Natural killer cell (primary cell): ENCODE measurements at regions not wholly inside any gene's neighbourhood (a gene's known extent, or its start where the extent isn't known, plus 50 kb on each side); places are given as distances from the start of the nearest gene placed in this dataset.

Source experiments
- ATAC-seq, 3 donors: fragments of 150-1000 bp in 2 of 3; fragments of 200-7000 bp in 1 of 3; cut with Tn5 transposase; 1 replicate in 1 of 3; 2 replicates in 2 of 3; pipeline ENCODE4 v1.10.0; 2021; ENCODE audit warnings: mild to moderate bottlenecking in 2 of 3, moderate library complexity in 2 of 3
- DNase-seq, 2 donors: peaks; one replicate each; pipeline versions ENCODE4 v3.0.0 to v3.0.0-alpha.2; 2013 to 2021; ENCODE audit warnings: mixed read lengths in 1 of 2
- H3K27ac ChIP-seq: one replicate; pipeline ENCODE4 v1.5.1; 2013; ENCODE audit warnings: mild to moderate bottlenecking, low read length
- H3K27me3 ChIP-seq: one replicate; pipeline ENCODE4 v1.6.1; 2013; ENCODE audit warnings: low read length; ENCODE audit not compliant: control insufficient read depth, insufficient read depth
- H3K36me3 ChIP-seq: one replicate; pipeline ENCODE4 v1.6.1; 2013; ENCODE audit warnings: low read length; ENCODE audit not compliant: control insufficient read depth, insufficient read depth
- H3K4me1 ChIP-seq: one replicate; pipeline ENCODE4 v1.6.1; 2013; ENCODE audit warnings: low read length; ENCODE audit not compliant: control insufficient read depth, insufficient read depth
- H3K4me3 ChIP-seq: one replicate; pipeline ENCODE4 v1.5.1; 2013; ENCODE audit warnings: low read length
- H3K9me3 ChIP-seq: one replicate; pipeline ENCODE4 v1.6.1; 2013; ENCODE audit warnings: low read length; ENCODE audit not compliant: control insufficient read depth, insufficient read depth
- H3K27ac Mint-ChIP-seq, 2 donors: one replicate each; pipeline ENCODE4 v1.8.0; 2022; ENCODE audit warnings: mild to moderate bottlenecking in 2 of 2, mixed read lengths in 2 of 2, moderate library complexity in 1 of 2
- H3K27me3 Mint-ChIP-seq, 2 donors: one replicate each; pipeline ENCODE4 v1.8.0; 2022; ENCODE audit warnings: low read depth in 2 of 2, mixed read lengths in 2 of 2
- H3K36me3 Mint-ChIP-seq: one replicate; pipeline ENCODE4 v1.8.0; 2022; ENCODE audit warnings: mixed read lengths
- H3K4me1 Mint-ChIP-seq, 2 donors: one replicate each; pipeline ENCODE4 v1.8.0; 2022; ENCODE audit warnings: mixed read lengths in 2 of 2
- H3K4me3 Mint-ChIP-seq: one replicate; pipeline ENCODE4 v1.8.0; 2022; ENCODE audit warnings: mild to moderate bottlenecking, moderate library complexity, mixed read lengths
- H3K9me3 Mint-ChIP-seq, 2 donors: one replicate each; pipeline ENCODE4 v1.8.0; 2022; ENCODE audit warnings: mixed read lengths in 2 of 2
- WGBS: methylation state at CpG from one replicate; pipeline ENCODE4 v1.1.7; 2013; ENCODE audit warnings: missing lambda C conversion rate; ENCODE audit not compliant: insufficient coverage; 5-methylcytosine and 5-hydroxymethylcytosine counted together
- intact Hi-C: fragments of 100-400 bp; cut with micrococcal nuclease; formaldehyde crosslinking; loops from one replicate; pipeline ENCODE4 v1.14.2; 2022
- TF ChIP-seq, protein P1 (sequence below): fragments of 200-600 bp; IDR thresholded peaks from one replicate; pipeline ENCODE4 v1.8.0; 2022; ENCODE audit warnings: antibody characterized with exemption

DNA sequence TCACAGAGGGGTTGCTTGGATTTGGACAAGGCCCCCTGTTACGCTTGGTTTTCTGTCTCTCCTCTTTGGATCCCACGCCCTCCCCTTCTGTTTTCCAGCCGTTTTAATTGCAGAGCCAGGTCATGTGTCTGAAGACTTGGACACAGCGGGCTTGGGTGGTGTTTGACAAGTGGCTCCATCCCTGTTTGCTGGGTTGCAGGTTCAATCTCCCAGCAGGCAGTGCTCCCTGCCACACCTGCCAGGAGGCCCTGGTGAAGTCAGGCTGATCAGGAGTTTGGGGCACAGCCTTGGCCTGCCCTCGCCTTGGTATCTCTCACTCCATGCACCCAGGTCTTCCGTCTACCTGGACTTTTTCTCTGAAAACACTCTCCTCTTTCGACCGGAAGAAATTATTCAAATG lies 59.0 kb downstream of the PLXNA1 start:
- no peaks in the 10 kb centered on the region for H3K36me3 Mint-ChIP-seq

DNA sequence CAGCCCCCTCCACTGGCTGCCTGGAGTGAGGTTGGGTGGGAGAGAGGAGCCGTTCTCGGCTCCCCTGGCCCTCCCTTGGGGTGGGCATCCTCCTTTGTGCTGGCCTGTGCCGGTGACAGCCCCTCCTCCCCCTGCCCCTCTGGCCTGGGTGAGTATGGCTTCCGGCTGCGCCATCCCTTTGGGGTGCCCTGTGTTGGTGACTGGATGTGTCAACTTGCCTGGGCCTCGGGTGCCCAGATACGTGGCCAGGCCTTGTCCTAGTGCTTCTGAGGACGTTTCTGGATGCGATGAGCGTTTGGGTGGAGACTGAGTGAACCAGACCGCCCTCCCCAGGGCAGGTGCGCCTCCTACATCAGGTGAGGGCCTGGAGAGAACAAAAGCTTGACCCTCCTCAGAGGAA lies 59.7 kb downstream of the PLXNA1 start:
- Mint-ChIP-seq H3K27me3 (no peaks in the 10 kb centered on the region), H3K4me3 (no peak overlapping the region), H3K4me1 (no peaks in the 10 kb centered on the region), H3K9me3 (no peaks in the 10 kb centered on the region), H3K36me3 (no peaks in the 10 kb centered on the region), H3K27ac (no peak overlapping the region)
- intact Hi-C loops: no loop called here
- Histone ChIP-seq H3K27ac (no peak overlapping the region), H3K4me3 (no peak overlapping the region), H3K36me3 (no peaks in the 10 kb centered on the region), H3K4me1 (no peaks in the 10 kb centered on the region), H3K27me3 (no peaks in the 10 kb centered on the region), H3K9me3 (no peaks in the 10 kb centered on the region)
- ATAC-seq: no peak
- WGBS: 84% methylated on average over 10 of the region's 12 CpGs
- DNase-seq: no peak
- TF ChIP-seq, protein P1, sequence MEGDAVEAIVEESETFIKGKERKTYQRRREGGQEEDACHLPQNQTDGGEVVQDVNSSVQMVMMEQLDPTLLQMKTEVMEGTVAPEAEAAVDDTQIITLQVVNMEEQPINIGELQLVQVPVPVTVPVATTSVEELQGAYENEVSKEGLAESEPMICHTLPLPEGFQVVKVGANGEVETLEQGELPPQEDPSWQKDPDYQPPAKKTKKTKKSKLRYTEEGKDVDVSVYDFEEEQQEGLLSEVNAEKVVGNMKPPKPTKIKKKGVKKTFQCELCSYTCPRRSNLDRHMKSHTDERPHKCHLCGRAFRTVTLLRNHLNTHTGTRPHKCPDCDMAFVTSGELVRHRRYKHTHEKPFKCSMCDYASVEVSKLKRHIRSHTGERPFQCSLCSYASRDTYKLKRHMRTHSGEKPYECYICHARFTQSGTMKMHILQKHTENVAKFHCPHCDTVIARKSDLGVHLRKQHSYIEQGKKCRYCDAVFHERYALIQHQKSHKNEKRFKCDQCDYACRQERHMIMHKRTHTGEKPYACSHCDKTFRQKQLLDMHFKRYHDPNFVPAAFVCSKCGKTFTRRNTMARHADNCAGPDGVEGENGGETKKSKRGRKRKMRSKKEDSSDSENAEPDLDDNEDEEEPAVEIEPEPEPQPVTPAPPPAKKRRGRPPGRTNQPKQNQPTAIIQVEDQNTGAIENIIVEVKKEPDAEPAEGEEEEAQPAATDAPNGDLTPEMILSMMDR: no peak

More for the DNA sequence above, 59.0 kb downstream of the PLXNA1 start:
- Histone ChIP-seq H3K9me3 (no peaks in the 10 kb centered on the region), H3K4me1 (no peaks in the 10 kb centered on the region), H3K27me3 (no peaks in the 10 kb centered on the region), H3K4me3 (no peak overlapping the region), H3K27ac (no peak overlapping the region), H3K36me3 (no peaks in the 10 kb centered on the region)
- H3K4me1 Mint-ChIP-seq: no peaks in the 10 kb centered on the region
- no peak overlapping the region for H3K27ac Mint-ChIP-seq
- DNase-seq (no peak), ATAC-seq (no peak)
- TF ChIP-seq, protein P1: no peak
- no peaks in the 10 kb centered on the region for H3K27me3 Mint-ChIP-seq
- WGBS: 82% methylated on average over 8 of the region's 8 CpGs
- no peaks in the 10 kb centered on the region for H3K9me3 Mint-ChIP-seq
- no peak overlapping the region for H3K4me3 Mint-ChIP-seq
- intact Hi-C loops: no loop called here

DNA sequence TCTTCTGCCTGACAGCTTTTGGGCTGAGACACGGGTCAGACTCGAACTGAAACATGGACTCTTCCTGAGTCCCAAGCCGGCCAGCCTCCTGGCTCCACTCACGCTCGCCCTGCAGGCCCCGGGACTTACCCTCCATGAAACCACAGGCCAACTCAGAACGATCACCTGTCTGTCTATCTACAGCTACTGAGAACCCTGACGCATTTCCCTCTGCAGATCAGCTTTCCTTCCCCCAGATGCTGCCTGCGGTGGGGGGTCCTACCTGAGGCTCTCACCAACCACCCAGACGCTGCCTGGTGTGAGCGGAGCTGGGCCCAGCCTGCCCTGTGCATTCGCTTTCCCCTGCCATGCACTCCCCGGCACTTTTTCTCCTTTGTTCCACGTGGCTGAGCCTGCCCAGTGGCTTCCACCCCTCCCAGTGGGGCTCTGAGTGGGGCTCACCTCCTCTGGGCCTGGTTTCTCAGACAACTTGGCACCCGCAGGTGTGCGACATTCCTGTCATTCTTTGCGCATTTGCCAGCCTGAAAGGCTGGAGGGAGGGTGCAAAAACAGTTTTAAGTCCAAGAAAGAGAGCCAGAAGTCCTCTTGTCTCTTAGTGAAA lies 60.2 kb downstream of the PLXNA1 start:
- no peaks in the 10 kb centered on the region for H3K36me3 ChIP-seq
- Mint-ChIP-seq H3K27ac (no peak overlapping the region), H3K36me3 (no peaks in the 10 kb centered on the region), H3K27me3 (peaks cover 0 to 2% of the 10 kb centered on the region in 2 donors), H3K9me3 (no peaks in the 10 kb centered on the region), H3K4me3 (no peak overlapping the region), H3K4me1 (no peaks in the 10 kb centered on the region)
- H3K4me3 ChIP-seq: no peak overlapping the region
- ATAC-seq (no peak), DNase-seq (no peak)
- no peaks in the 10 kb centered on the region for H3K4me1 ChIP-seq
- intact Hi-C loops: no loop called here
- TF ChIP-seq, protein P1: no peak
- WGBS: 78% methylated on average over 17 of the region's 17 CpGs
- H3K9me3 ChIP-seq: no peaks in the 10 kb centered on the region
- H3K27ac ChIP-seq: no peak overlapping the region
- no peaks in the 10 kb centered on the region for H3K27me3 ChIP-seq
